Gastrocnemius medialis (tissue), 4 donors: ENCODE measurements at regions not wholly inside any gene's neighbourhood (a gene's known extent, or its start where the extent isn't known, plus 50 kb on each side); places are given as distances from the start of the nearest gene placed in this dataset.

Source experiments
- ATAC-seq, 2 donors: fragments of 150-250 bp; one replicate each; pipeline ENCODE4 v1.9.1; 2016
- DNase-seq, 2 donors: peaks; one replicate each; pipeline ENCODE4 v3.0.0-alpha.2; 2019
- H3K27ac ChIP-seq, 4 donors: fragments of 200-600 bp; sonication (generic); 1 replicate in 1 of 4; 2 replicates in 3 of 4; pipeline ENCODE4 v1.5.1; 2016 to 2018; ENCODE audit warnings: mild to moderate bottlenecking in 2 of 4, moderate library complexity in 1 of 4
- H3K27me3 ChIP-seq, 3 donors: fragments of 200-600 bp; sonication (generic) in 2 of 3; 1 replicate in 1 of 3; 2 replicates in 2 of 3; pipeline versions ENCODE4 v1.5.1 to v1.6.0; 2016 to 2019; ENCODE audit warnings: mild to moderate bottlenecking in 1 of 3, moderate library complexity in 1 of 3
- H3K36me3 ChIP-seq, 2 donors: fragments of 200-600 bp; sonication (generic) in 1 of 2; one replicate each; pipeline ENCODE4 v1.5.1; 2017 to 2018
- H3K4me1 ChIP-seq, 2 donors: fragments of 200-600 bp; sonication (generic) in 1 of 2; one replicate each; pipeline ENCODE4 v1.5.1; 2016 to 2017; ENCODE audit warnings: mild to moderate bottlenecking in 2 of 2
- H3K4me3 ChIP-seq, 4 donors: fragments of 200-600 bp; sonication (generic) in 3 of 4; 1 replicate in 1 of 4; 2 replicates in 3 of 4; pipeline ENCODE4 v1.5.1; 2016 to 2019; ENCODE audit warnings: mild to moderate bottlenecking in 2 of 4
- H3K9me3 ChIP-seq, 3 donors: fragments of 200-600 bp; sonication (generic) in 2 of 3; 1 replicate in 1 of 3; 2 replicates in 2 of 3; pipeline ENCODE4 v1.5.1; 2016 to 2019
- POLR2A ChIP-seq, 2 donors: fragments of 450-650 bp; IDR thresholded peaks; one replicate each; pipeline ENCODE4 v1.6.1; 2017; ENCODE audit warnings: antibody characterized with exemption in 2 of 2, mild to moderate bottlenecking in 2 of 2, moderate library complexity in 2 of 2
- in situ Hi-C, 4 donors: fragments of 200-750 bp; cut with MboI; loops; one replicate each; pipeline versions ENCODE4 v1.15.0 to v1.8.0; 2017; ENCODE audit warnings: low sequenced_read_pairs in 4 of 4
- intact Hi-C: fragments of 100-400 bp; cut with DNase I; formaldehyde crosslinking; loops from one replicate; pipeline ENCODE4 v1.15.1; 2023; ENCODE audit warnings: low total_unique reads
- TF ChIP-seq, protein P1 (sequence below), 5 experiments: fragments of 450-650 bp in 3 of 5; fragments of 200-600 bp in 2 of 5; sonication (generic) in 2 of 5; IDR thresholded peaks in 4 of 5; conservative IDR thresholded peaks in 1 of 5; 1 replicate in 4 of 5; 2 replicates in 1 of 5; pipeline ENCODE4 v1.5.1; 2016 to 2019; ENCODE audit warnings: antibody characterized with exemption in 5 of 5, mild to moderate bottlenecking in 3 of 5, moderate library complexity in 3 of 5

DNA sequence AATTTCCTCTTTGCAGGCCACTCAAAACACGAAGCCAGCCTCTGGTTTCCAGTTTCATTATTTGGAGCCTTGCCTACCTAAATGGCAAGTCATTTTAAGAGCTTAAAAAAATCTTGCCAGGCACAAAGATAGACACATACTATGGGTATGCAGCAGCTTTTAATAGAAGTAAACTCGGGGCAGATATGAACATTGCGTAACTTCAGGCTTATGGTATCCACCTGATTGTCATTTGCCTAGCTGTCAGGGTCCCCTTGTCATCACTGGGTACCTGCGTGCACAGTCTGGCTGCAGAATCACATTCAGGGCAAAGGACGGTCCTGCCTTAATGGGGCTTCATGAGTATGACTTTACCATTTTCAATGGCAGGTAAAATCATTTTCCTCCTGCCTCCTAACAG is 466.1 kb upstream of the NRP1 start:
- Histone ChIP-seq H3K27ac (peak overlapping the region; percentile 86 to 95 (median 92)), H3K9me3 (no peaks in the 10 kb centered on the region), H3K4me1 (peaks cover 23 to 38% of the 10 kb centered on the region in 2 donors), H3K27me3 (no peaks in the 10 kb centered on the region), H3K4me3 (no peak overlapping the region), H3K36me3 (no peaks in the 10 kb centered on the region)
- peak in 1 of 2 donors; percentile 65 for TF ChIP-seq POLR2A (IDR thresholded peaks at IDR 0.05)
- TF ChIP-seq, protein P1, sequence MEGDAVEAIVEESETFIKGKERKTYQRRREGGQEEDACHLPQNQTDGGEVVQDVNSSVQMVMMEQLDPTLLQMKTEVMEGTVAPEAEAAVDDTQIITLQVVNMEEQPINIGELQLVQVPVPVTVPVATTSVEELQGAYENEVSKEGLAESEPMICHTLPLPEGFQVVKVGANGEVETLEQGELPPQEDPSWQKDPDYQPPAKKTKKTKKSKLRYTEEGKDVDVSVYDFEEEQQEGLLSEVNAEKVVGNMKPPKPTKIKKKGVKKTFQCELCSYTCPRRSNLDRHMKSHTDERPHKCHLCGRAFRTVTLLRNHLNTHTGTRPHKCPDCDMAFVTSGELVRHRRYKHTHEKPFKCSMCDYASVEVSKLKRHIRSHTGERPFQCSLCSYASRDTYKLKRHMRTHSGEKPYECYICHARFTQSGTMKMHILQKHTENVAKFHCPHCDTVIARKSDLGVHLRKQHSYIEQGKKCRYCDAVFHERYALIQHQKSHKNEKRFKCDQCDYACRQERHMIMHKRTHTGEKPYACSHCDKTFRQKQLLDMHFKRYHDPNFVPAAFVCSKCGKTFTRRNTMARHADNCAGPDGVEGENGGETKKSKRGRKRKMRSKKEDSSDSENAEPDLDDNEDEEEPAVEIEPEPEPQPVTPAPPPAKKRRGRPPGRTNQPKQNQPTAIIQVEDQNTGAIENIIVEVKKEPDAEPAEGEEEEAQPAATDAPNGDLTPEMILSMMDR (IDR thresholded peaks at IDR 0.05 in 4 of 5, conservative IDR thresholded peaks at IDR 0.05 in 1 of 5) = no peak
- DNase-seq (peak; percentile 70 to 76), ATAC-seq (peak; percentile 90 to 94)
- in situ Hi-C loops (no loop called here), intact Hi-C loops (loop anchor here (2.0 to 5.0 kb wide), 2 partner anchors 48 to 1842 kb away; partner anchors contain the start of gene FZD8)

DNA sequence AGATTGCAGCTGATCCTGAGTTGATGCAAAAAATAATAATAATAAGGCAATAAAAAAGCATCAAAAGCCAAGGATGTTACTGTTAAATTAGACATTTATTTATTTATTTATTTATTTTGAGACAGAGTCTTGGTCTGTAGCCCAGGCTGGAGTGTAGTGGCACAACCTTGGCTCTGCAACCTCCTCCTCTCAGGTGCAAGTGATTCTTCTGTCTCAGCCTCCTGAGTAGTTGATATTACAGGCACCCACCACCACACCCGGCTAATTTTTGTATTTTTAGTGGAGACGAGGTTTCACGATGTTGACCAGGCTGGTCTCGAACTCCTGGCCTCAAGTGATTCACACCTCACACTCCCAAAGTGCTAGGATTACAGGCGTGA is 465.5 kb upstream of the NRP1 start:
- Histone ChIP-seq H3K4me3 (no peak overlapping the region), H3K9me3 (no peaks in the 10 kb centered on the region), H3K27me3 (no peaks in the 10 kb centered on the region), H3K36me3 (no peaks in the 10 kb centered on the region), H3K4me1 (peaks cover 23 to 38% of the 10 kb centered on the region in 2 donors), H3K27ac (peak overlapping the region; percentile 86 to 95 (median 92))
- no peak for DNase-seq
- no peak for TF ChIP-seq POLR2A (IDR thresholded peaks at IDR 0.05)
- TF ChIP-seq, protein P1 (IDR thresholded peaks at IDR 0.05 in 4 of 5, conservative IDR thresholded peaks at IDR 0.05 in 1 of 5) = no peak
- intact Hi-C loops = loop anchor here (2.0 to 5.0 kb wide), 2 partner anchors 47 to 1842 kb away; partner anchors contain the start of gene FZD8
- no peak for ATAC-seq
- in situ Hi-C loops = no loop called here

DNA sequence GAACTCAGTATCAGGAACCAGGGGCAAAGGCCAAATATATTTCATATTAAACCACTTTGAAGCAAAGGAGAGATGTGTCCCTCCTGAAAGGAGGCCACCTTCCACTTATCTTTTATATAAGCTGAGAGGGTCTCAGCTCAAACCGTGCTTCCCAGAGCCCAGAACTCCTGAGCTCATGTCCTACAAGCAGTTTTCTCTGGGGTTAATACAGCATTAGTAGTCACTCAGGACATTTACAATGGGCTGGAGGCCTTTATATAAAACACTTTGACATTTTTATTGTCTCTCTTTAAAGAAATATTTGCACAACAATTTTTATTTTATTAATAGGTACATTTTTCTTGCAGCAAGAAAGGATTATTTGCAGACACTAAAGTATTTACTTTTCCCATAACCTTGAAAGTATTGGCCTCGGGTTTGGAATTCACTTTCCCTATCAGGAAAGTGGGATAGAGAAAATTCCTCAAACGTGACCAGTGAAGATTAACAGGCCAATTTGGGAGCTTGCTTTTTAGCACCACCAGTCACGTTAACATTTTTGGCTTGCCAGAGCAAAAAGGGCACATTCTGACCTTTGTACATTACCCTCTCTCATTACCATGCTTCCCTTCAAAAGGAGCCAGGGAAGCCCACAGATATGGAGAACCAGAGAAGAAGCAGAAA is 464.9 kb upstream of the NRP1 start:
- TF ChIP-seq, protein P1 (IDR thresholded peaks at IDR 0.05 in 4 of 5, conservative IDR thresholded peaks at IDR 0.05 in 1 of 5) = no peak
- TF ChIP-seq POLR2A (IDR thresholded peaks at IDR 0.05) = no peak
- Histone ChIP-seq H3K27me3 (no peaks in the 10 kb centered on the region), H3K36me3 (no peaks in the 10 kb centered on the region), H3K4me3 (no peak overlapping the region), H3K4me1 (peaks cover 23 to 38% of the 10 kb centered on the region in 2 donors), H3K27ac (peak overlapping the region; percentile 86 to 95 (median 92)), H3K9me3 (no peaks in the 10 kb centered on the region)
- intact Hi-C loops = no loop called here
- ATAC-seq (no peak), DNase-seq (no peak)
- in situ Hi-C loops = no loop called here

DNA sequence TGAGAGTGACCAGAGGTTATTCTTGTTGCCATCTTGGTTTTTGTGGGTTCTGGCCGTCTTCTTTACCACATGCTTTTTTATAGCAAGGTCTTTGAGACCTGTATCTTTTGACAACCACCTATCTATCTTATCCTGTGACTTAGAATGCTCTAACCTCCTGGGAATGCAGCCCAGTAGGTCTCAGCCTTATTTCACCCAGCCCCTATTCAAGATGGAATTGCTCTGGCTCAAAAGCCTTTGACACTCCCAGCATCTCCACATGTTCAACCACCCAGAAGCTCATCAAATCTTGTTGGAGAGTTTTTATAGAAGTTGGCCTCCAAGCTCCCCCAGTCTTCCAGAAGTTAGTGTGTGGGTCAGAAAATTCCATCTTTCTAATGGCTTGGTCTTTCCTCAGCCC is 464.3 kb upstream of the NRP1 start:
- Histone ChIP-seq H3K9me3 (no peaks in the 10 kb centered on the region), H3K4me1 (peaks cover 23 to 38% of the 10 kb centered on the region in 2 donors), H3K4me3 (no peak overlapping the region), H3K36me3 (no peaks in the 10 kb centered on the region), H3K27me3 (no peaks in the 10 kb centered on the region), H3K27ac (peak overlapping the region in 3 of 4 donors; percentile 86 to 95 (median 92))
- in situ Hi-C loops (no loop called here), intact Hi-C loops (no loop called here)
- TF ChIP-seq, protein P1 (IDR thresholded peaks at IDR 0.05 in 4 of 5, conservative IDR thresholded peaks at IDR 0.05 in 1 of 5) = no peak
- TF ChIP-seq POLR2A (IDR thresholded peaks at IDR 0.05) = no peak
- ATAC-seq = no peak
- no peak for DNase-seq
